ENCODE measurements at regions not wholly inside any gene's neighbourhood (a gene's known extent, or its start where the extent isn't known, plus 50 kb on each side); places are given as distances from the start of the nearest gene placed in this dataset.

- no peak for TF ChIP-seq SP1 (IDR thresholded peaks at IDR 0.05)
- TF ChIP-seq CTCF (IDR thresholded peaks at IDR 0.05; ENCODE audit: low read depth, low read length, missing input control), result no peak
Measured at GRCh38 chr13:24080134-24080533, 80.4 kb upstream of the SPATA13 start.
